ENCODE measurements at regions not wholly inside any gene's neighbourhood (a gene's known extent, or its start where the extent isn't known, plus 50 kb on each side); places are given as distances from the start of the nearest gene placed in this dataset.

DNA sequence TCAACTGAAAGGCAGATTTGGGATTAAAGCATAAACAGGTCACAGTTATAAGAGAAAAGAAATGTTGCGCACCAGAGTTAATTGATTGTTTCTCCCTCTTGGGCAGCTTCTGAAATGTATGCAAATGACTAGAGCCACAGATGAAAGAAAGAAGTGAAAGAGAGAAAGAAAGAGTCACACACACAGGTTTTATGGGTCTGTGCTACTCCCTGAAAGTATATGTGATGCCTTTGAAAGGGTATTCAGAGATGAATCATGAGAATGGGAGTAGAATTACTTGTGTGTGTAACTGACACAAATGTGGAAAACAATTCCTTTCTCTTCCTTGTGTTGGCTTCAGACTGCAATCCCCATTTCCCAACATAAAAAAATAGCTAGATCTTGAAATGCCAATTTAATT, 196.9 kb downstream of the FOXA2 start:
- no peak overlapping the region for H3K27ac ChIP-seq (ENCODE audit: low read depth, low read length)
- no peaks in the 10 kb centered on the region for H3K9me3 ChIP-seq (ENCODE audit: control insufficient read depth in 1 of 2, low read length in 2 of 2)
- intact Hi-C loops (cut with micrococcal nuclease) = no loop called here
- no peaks in the 10 kb centered on the region for H3K27me3 ChIP-seq (ENCODE audit: insufficient read depth, low read length)
- Mint-ChIP-seq H3K27ac (no peak overlapping the region), H3K27me3 (no peaks in the 10 kb centered on the region), H3K4me1 (no peaks in the 10 kb centered on the region), H3K9me3 (peaks cover 0 to 15% (median 0%) of the 10 kb centered on the region in 8 donors), H3K36me3 (no peaks in the 10 kb centered on the region), H3K4me3 (no peak overlapping the region)
- no peak for DNase-seq
- no peak overlapping the region for H3K4me3 ChIP-seq (ENCODE audit: low read length in 2 of 2)
- CTCF ChIA-PET (ENCODE audit: partially characterized antibody) = no interaction called here
- no peaks in the 10 kb centered on the region for H3K36me3 ChIP-seq (ENCODE audit: insufficient read depth, low read length)
- POLR2A ChIA-PET (ENCODE audit: partially characterized antibody) = no interaction called here
- H3K4me1 ChIP-seq (ENCODE audit: insufficient read depth, low read length) = no peaks in the 10 kb centered on the region

DNA sequence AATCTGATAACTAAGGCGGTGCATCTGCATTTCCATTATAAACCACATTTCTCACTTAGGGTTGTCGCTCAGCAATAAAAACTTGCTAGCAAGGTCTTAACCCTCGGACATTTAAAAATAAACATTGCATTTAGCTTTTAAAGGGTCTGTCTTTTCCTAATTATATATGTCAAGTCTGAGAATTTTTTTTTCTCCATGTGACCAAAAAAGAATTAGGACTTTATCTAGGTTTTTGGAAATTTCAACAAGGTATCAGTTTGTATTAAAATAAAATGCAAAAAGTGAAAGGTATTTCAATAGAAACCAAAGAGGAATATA, 198.1 kb downstream of the FOXA2 start:
- H3K27me3 ChIP-seq (ENCODE audit: insufficient read depth, low read length) = no peaks in the 10 kb centered on the region
- no peak for DNase-seq
- no peak overlapping the region for H3K4me3 ChIP-seq (ENCODE audit: low read length in 2 of 2)
- CTCF ChIA-PET (ENCODE audit: partially characterized antibody) = no interaction called here
- H3K4me1 Mint-ChIP-seq = no peaks in the 10 kb centered on the region
- H3K4me3 Mint-ChIP-seq = no peak overlapping the region
- no peaks in the 10 kb centered on the region for H3K27me3 Mint-ChIP-seq
- H3K9me3 Mint-ChIP-seq = peaks cover 0 to 15% (median 0%) of the 10 kb centered on the region in 8 donors
- POLR2A ChIA-PET (ENCODE audit: partially characterized antibody) = no interaction called here
- no peaks in the 10 kb centered on the region for H3K9me3 ChIP-seq (ENCODE audit: control insufficient read depth in 1 of 2, low read length in 2 of 2)
- no peaks in the 10 kb centered on the region for H3K36me3 Mint-ChIP-seq
- H3K27ac ChIP-seq (ENCODE audit: low read depth, low read length) = no peak overlapping the region
- intact Hi-C loops (cut with micrococcal nuclease) = no loop called here
- H3K36me3 ChIP-seq (ENCODE audit: insufficient read depth, low read length) = no peaks in the 10 kb centered on the region
- H3K27ac Mint-ChIP-seq = no peak overlapping the region
- no peaks in the 10 kb centered on the region for H3K4me1 ChIP-seq (ENCODE audit: insufficient read depth, low read length)

DNA sequence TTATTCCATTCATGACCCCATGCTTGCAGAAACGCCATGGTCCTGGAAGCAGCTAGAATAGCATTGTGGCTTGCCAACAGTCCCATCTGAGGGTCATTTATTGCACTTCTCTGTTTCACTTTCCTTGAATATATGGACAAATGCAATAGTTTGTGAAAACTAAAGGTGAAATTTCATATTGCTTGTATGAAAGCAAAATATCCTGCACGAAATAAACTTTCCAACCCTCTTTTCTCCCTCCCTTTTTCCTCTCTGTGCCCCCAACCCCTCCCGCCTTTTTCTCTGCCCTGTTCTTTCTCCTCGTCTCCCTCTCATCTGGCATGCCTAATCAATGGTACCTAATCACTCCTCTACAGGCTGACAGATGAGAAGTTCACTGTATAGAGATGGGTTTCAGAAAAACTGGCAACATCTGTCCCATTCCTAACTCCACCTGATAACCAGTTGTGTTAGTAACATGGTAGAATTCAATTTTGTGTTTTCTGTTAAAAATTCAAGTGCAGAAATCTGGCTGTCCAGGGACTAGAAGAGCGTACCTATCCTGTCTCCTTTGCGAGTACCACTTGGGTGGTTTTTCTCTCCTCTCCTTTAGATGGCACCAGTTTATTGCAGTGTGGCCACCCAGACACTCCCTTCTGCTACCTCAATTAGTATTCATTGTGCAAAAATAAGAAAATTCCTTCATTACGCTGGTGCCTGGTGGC, 198.6 kb downstream of the FOXA2 start:
- H3K4me3 ChIP-seq (ENCODE audit: low read length in 2 of 2) = no peak overlapping the region
- H3K36me3 ChIP-seq (ENCODE audit: insufficient read depth, low read length) = no peaks in the 10 kb centered on the region
- intact Hi-C loops (cut with micrococcal nuclease) = no loop called here
- H3K9me3 Mint-ChIP-seq = peaks cover 0 to 15% (median under 1%) of the 10 kb centered on the region in 8 donors
- no peaks in the 10 kb centered on the region for H3K9me3 ChIP-seq (ENCODE audit: control insufficient read depth in 1 of 2, low read length in 2 of 2)
- POLR2A ChIA-PET (ENCODE audit: partially characterized antibody) = no interaction called here
- H3K27ac ChIP-seq (ENCODE audit: low read depth, low read length) = no peak overlapping the region
- no peaks in the 10 kb centered on the region for H3K4me1 Mint-ChIP-seq
- H3K4me3 Mint-ChIP-seq = no peak overlapping the region
- DNase-seq = no peak
- no peaks in the 10 kb centered on the region for H3K4me1 ChIP-seq (ENCODE audit: insufficient read depth, low read length)
- H3K27me3 ChIP-seq (ENCODE audit: insufficient read depth, low read length) = no peaks in the 10 kb centered on the region
- H3K36me3 Mint-ChIP-seq = no peaks in the 10 kb centered on the region
- CTCF ChIA-PET (ENCODE audit: partially characterized antibody) = no interaction called here
- no peak overlapping the region for H3K27ac Mint-ChIP-seq
- H3K27me3 Mint-ChIP-seq = no peaks in the 10 kb centered on the region

DNA sequence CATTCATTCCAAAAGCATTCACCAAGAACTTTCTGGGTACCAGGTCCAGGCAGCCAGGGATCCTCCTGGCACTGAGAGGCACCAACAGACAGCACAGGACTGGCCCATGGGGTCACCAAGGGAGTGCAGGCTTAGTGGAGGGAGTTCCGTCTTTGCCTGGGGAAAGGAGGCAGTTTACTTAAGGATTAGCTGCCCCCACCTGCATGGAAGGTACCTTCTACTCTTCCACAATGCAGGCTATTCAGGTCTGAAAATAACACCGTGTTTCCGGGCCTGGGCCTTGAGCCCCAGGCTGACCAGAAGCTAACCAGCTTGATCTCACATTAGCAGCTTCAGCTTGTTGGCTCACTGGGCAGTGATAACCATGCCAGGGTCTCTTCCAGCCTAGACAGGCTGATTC, 199.4 kb downstream of the FOXA2 start:
- H3K27ac Mint-ChIP-seq = no peak overlapping the region
- ChIA-PET POLR2A (ENCODE audit: partially characterized antibody) (no interaction called here), CTCF (ENCODE audit: partially characterized antibody) (no interaction called here)
- H3K4me3 Mint-ChIP-seq = no peak overlapping the region
- DNase-seq = no peak
- H3K9me3 Mint-ChIP-seq = peaks cover 0 to 15% (median under 1%) of the 10 kb centered on the region in 8 donors
- no peaks in the 10 kb centered on the region for H3K36me3 Mint-ChIP-seq
- no peaks in the 10 kb centered on the region for H3K27me3 Mint-ChIP-seq
- Histone ChIP-seq H3K9me3 (ENCODE audit: control insufficient read depth in 1 of 2, low read length in 2 of 2) (no peaks in the 10 kb centered on the region), H3K27ac (ENCODE audit: low read depth, low read length) (no peak overlapping the region), H3K27me3 (ENCODE audit: insufficient read depth, low read length) (no peaks in the 10 kb centered on the region), H3K36me3 (ENCODE audit: insufficient read depth, low read length) (no peaks in the 10 kb centered on the region), H3K4me1 (ENCODE audit: insufficient read depth, low read length) (no peaks in the 10 kb centered on the region), H3K4me3 (ENCODE audit: low read length in 2 of 2) (no peak overlapping the region)
- intact Hi-C loops (cut with micrococcal nuclease) = no loop called here
- no peaks in the 10 kb centered on the region for H3K4me1 Mint-ChIP-seq

DNA sequence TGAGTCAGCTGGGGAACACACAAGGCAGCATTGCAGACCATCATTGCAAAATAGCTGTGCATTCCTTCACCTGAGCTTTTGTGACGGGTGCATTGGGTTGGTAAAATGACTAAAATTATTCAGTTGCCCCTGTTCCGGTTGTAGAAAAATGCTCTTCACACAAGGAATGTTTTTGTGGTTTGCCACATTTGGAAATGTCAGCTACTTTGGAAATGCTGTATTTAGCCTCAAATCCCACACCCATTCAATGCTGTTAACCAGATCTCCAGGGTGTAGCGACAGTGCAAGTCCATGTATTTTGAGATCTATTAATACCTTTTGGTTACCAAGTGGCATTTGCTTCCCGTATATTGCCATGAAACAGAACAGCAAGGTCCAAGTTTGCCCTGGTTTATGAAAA, 201.2 kb downstream of the FOXA2 start:
- H3K4me3 ChIP-seq (ENCODE audit: low read length in 2 of 2) = no peak overlapping the region
- H3K9me3 Mint-ChIP-seq = peaks cover 0 to 8% (median under 1%) of the 10 kb centered on the region in 8 donors

DNA sequence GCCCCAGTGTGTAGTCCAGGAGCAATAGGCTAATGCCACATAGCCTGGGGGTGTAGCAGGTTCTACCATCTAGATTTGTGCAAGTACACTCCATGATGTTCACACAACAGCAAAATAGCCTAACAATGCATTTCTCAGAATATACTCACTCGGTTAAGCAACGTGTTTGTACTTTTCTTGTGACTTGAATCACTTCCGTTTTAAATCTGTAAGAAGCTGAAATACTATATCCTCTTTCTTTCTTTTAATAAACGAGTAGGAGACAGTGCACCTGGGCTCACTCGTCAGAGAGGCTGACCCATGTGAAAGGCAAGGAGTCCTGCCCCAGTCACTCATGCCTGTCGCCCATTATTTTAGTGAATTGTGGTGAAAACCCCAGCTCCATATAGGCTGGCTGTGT, 201.6 kb downstream of the FOXA2 start:
- intact Hi-C loops (cut with micrococcal nuclease) = no loop called here
- Mint-ChIP-seq H3K36me3 (no peaks in the 10 kb centered on the region), H3K4me3 (no peak overlapping the region), H3K9me3 (peaks cover 0 to 8% (median under 1%) of the 10 kb centered on the region in 8 donors), H3K27me3 (no peaks in the 10 kb centered on the region), H3K4me1 (no peaks in the 10 kb centered on the region), H3K27ac (no peak overlapping the region)
- no peak overlapping the region for H3K27ac ChIP-seq (ENCODE audit: low read depth, low read length)
- POLR2A ChIA-PET (ENCODE audit: partially characterized antibody) = no interaction called here
- DNase-seq = no peak
- H3K4me3 ChIP-seq (ENCODE audit: low read length in 2 of 2) = no peak overlapping the region
- H3K36me3 ChIP-seq (ENCODE audit: insufficient read depth, low read length) = no peaks in the 10 kb centered on the region
- CTCF ChIA-PET (ENCODE audit: partially characterized antibody) = no interaction called here
- H3K9me3 ChIP-seq (ENCODE audit: control insufficient read depth in 1 of 2, low read length in 2 of 2) = no peaks in the 10 kb centered on the region
- no peaks in the 10 kb centered on the region for H3K27me3 ChIP-seq (ENCODE audit: insufficient read depth, low read length)
- no peaks in the 10 kb centered on the region for H3K4me1 ChIP-seq (ENCODE audit: insufficient read depth, low read length)

More for the DNA sequence above, 201.2 kb downstream of the FOXA2 start:
- Mint-ChIP-seq H3K27me3 (no peaks in the 10 kb centered on the region), H3K36me3 (no peaks in the 10 kb centered on the region), H3K4me1 (no peaks in the 10 kb centered on the region), H3K4me3 (no peak overlapping the region), H3K27ac (no peak overlapping the region)
- H3K4me1 ChIP-seq (ENCODE audit: insufficient read depth, low read length) = no peaks in the 10 kb centered on the region
- no peaks in the 10 kb centered on the region for H3K27me3 ChIP-seq (ENCODE audit: insufficient read depth, low read length)
- ChIA-PET POLR2A (ENCODE audit: partially characterized antibody) (no interaction called here), CTCF (ENCODE audit: partially characterized antibody) (no interaction called here)
- H3K36me3 ChIP-seq (ENCODE audit: insufficient read depth, low read length) = no peaks in the 10 kb centered on the region
- intact Hi-C loops (cut with micrococcal nuclease) = no loop called here
- H3K27ac ChIP-seq (ENCODE audit: low read depth, low read length) = no peak overlapping the region
- DNase-seq = no peak
- no peaks in the 10 kb centered on the region for H3K9me3 ChIP-seq (ENCODE audit: control insufficient read depth in 1 of 2, low read length in 2 of 2)

DNA sequence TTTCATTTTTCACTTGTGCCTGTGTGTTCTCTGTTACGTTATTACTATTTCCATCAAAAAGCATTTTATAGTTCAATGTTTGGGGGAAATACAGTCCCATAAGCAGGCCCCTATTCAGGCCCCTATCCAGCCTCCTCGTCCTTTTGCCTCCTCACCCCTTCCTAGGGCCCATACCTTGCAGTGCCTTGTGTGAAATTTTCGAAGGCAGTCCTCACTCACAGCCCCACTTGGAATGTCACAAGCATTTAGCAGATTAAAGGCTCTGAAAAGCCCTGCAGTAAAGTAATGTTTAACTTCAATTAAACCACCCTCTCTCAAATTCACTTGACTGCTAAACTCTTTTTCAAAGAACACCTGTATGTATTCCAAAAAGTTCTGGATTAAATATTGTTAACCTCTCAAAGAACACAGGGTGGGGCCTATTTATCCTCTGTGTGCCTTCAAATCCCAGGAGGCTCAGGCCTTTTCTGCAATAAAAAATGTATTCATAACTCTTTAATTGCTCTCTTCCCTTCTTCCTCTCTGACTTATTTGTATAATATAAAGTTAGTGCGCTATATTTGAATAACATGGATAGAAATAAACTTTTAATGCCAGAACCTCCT, 202.5 kb downstream of the FOXA2 start:
- Histone ChIP-seq H3K4me3 (ENCODE audit: low read length in 2 of 2) (no peak overlapping the region), H3K4me1 (ENCODE audit: insufficient read depth, low read length) (no peaks in the 10 kb centered on the region), H3K27ac (ENCODE audit: low read depth, low read length) (no peak overlapping the region), H3K27me3 (ENCODE audit: insufficient read depth, low read length) (no peaks in the 10 kb centered on the region), H3K36me3 (ENCODE audit: insufficient read depth, low read length) (no peaks in the 10 kb centered on the region), H3K9me3 (ENCODE audit: control insufficient read depth in 1 of 2, low read length in 2 of 2) (no peaks in the 10 kb centered on the region)
- Mint-ChIP-seq H3K36me3 (no peaks in the 10 kb centered on the region), H3K4me3 (no peak overlapping the region), H3K4me1 (no peaks in the 10 kb centered on the region), H3K27me3 (no peaks in the 10 kb centered on the region), H3K9me3 (peaks cover 0 to 8% (median under 1%) of the 10 kb centered on the region in 8 donors), H3K27ac (no peak overlapping the region)
- ChIA-PET CTCF (ENCODE audit: partially characterized antibody) (no interaction called here), POLR2A (ENCODE audit: partially characterized antibody) (no interaction called here)
- intact Hi-C loops (cut with micrococcal nuclease) = no loop called here
- DNase-seq = no peak

All from CD4-positive, alpha-beta memory T cell (primary cell).